Endothelial cell of umbilical vein (primary cell): ENCODE measurements at regions not wholly inside any gene's neighbourhood (a gene's known extent, or its start where the extent isn't known, plus 50 kb on each side); places are given as distances from the start of the nearest gene placed in this dataset.

Experiments
- CTCF ChIP-seq, 2 donors: IDR thresholded peaks; 1 replicate in 1 of 2; 2 replicates in 1 of 2; pipeline ENCODE4 v1.5.1; 2011; ENCODE audit warnings: low read length in 2 of 2, mild to moderate bottlenecking in 2 of 2, moderate library complexity in 2 of 2, control low read depth in 1 of 2, inconsistent platforms in 1 of 2, low read depth in 1 of 2; ENCODE audit not compliant: insufficient read depth in 1 of 2; ENCODE audit errors: extremely low read depth in 1 of 2
- EZH2 ChIP-seq: IDR thresholded peaks from 2 replicates; pipeline ENCODE4 v1.6.1; 2012; ENCODE audit warnings: borderline replicate concordance, low read depth, mild to moderate bottlenecking, moderate library complexity, low read length, inconsistent platforms; ENCODE audit not compliant: severe bottlenecking
- MAX ChIP-seq: IDR thresholded peaks from 2 replicates; pipeline ENCODE4 v1.6.1; 2011; ENCODE audit not compliant: insufficient read depth, insufficient read length
- POLR2A ChIP-seq: IDR thresholded peaks from 2 replicates; pipeline ENCODE4 v1.6.1; 2012; ENCODE audit warnings: low read depth, mild to moderate bottlenecking, control low read depth, low read length
- POLR2AphosphoS5 ChIP-seq: IDR thresholded peaks from 2 replicates; pipeline ENCODE4 v1.6.1; 2012; ENCODE audit warnings: low read depth, mild to moderate bottlenecking, control low read depth, low read length, moderate library complexity; ENCODE audit not compliant: insufficient read depth

GRCh38 chr5:62722360-62722759, 143.7 kb downstream of the LRRC70 start:
- TF ChIP-seq CTCF (IDR thresholded peaks at IDR 0.05; ENCODE audit: extremely low read depth in 1 of 2, insufficient read depth in 1 of 2, low read depth in 1 of 2, low read length in 2 of 2): no peak
- no peak for TF ChIP-seq EZH2
- TF ChIP-seq POLR2AphosphoS5: no peak
- no peak for TF ChIP-seq MAX
- no peak for TF ChIP-seq POLR2A
